ENCODE measurements at regions not wholly inside any gene's neighbourhood (a gene's known extent, or its start where the extent isn't known, plus 50 kb on each side); places are given as distances from the start of the nearest gene placed in this dataset.

DNA sequence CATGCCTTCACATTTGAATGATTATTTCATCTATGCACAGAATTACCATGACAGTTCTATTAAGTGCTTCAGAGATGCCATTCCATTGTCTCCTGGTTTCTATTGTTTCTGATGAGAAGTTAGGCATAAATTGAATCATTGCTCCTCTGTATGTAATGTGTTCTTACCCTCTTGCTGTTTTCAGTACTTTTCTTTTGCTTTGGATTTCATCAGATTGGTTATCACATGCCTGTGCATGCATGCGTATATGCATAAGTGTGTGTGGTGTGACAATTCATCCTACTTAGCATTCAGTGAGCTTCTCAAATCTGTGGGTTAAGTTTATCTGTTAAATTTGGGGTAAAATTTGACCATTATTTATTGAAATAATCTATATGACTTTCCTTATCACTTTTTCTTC is 263.3 kb upstream of the RND3 start:
- 66 to 83% methylated on average over 1 of the region's 1 CpG for WGBS, 2 donors
- TF ChIP-seq CTCF (IDR thresholded peaks at IDR 0.05) (no peak), POLR2A (IDR thresholded peaks at IDR 0.05) (no peak)
- no peak for DNase-seq (ENCODE audit: low spot score in 2 of 2)
- intact Hi-C loops (cut with DNase I; ENCODE audit: low total_unique reads), result no loop called here
- no peak overlapping the region for H3K4me3 ChIP-seq (ENCODE audit: low read depth, poor library complexity, severe bottlenecking)

DNA sequence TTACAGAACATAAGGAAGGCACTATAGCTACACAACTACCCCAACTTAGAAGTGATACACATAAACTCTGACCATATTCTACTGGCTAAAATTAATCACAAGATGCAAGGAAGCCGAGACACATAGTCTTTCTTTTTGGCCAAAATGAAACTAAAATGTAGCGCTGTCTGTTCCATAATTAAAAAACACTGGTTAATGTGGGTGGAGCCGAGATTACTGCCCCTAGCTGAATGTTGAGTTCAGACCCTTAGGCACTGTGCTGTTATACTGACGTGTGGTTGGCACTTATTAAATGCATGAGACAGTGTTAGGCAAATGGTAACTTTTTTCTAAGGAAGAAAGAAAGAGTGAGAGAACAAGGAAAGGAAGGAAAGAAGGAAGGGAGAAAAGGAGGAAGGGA is 254.6 kb upstream of the RND3 start:
- intact Hi-C loops (cut with DNase I; ENCODE audit: low total_unique reads), result no loop called here
- 73 to 78% methylated on average over 4 of the region's 4 CpGs for WGBS, 2 donors
- H3K4me3 ChIP-seq (ENCODE audit: low read depth, poor library complexity, severe bottlenecking), result no peak overlapping the region
- DNase-seq (ENCODE audit: low spot score in 2 of 2), result no peak
- TF ChIP-seq POLR2A (IDR thresholded peaks at IDR 0.05), result no peak

- TF ChIP-seq CTCF (IDR thresholded peaks at IDR 0.05), result no peak
- no peak for TF ChIP-seq POLR2A (IDR thresholded peaks at IDR 0.05)
- DNase-seq (ENCODE audit: low spot score in 2 of 2), result no peak
- intact Hi-C loops (cut with DNase I; ENCODE audit: low total_unique reads), result no loop called here
- WGBS, 2 donors, result 88 to 90% methylated on average over 5 of the region's 5 CpGs
- H3K4me3 ChIP-seq (ENCODE audit: low read depth, poor library complexity, severe bottlenecking), result no peak overlapping the region
Measured at GRCh38 chr2:150735894-150736498, 248.5 kb upstream of the RND3 start.

DNA sequence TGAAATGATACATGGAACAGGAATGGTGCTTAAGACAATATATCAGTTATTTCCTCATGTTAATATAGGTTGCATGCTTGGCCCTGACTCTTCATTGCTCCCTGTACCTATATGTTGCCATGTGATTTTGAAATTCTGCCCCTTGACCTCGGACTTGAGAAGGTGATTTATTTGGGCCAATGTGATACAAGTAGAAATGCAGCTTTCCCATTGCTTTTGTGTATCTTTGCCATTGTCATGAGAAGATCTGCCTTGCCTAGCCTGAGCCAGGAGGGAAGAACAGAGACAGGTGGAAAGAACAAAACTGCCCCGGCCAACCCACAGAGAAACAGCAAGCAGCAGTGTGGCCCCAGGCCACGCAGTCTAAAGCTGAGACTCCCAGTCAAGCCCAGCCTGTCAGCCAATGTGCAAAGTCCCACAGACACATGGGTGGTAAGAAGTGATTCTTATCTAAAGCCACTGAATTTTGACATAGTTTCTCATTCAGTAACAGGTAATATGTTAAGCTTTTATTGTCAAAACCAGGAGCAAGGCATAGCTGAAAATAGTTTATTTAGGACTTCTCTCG is 245.7 kb upstream of the RND3 start:
- TF ChIP-seq CTCF (IDR thresholded peaks at IDR 0.05) (no peak), POLR2A (IDR thresholded peaks at IDR 0.05) (no peak)
- DNase-seq (ENCODE audit: low spot score in 2 of 2), result no peak
- H3K4me3 ChIP-seq (ENCODE audit: low read depth, poor library complexity, severe bottlenecking), result no peak overlapping the region
- intact Hi-C loops (cut with DNase I; ENCODE audit: low total_unique reads), result no loop called here
- whole genome bisulfite sequencing, 2 donors, result 76 to 82% methylated on average over 4 of the region's 4 CpGs

- DNase-seq (ENCODE audit: low spot score in 2 of 2), result no peak
- intact Hi-C loops (cut with DNase I; ENCODE audit: low total_unique reads), result no loop called here
- no peak overlapping the region for H3K4me3 ChIP-seq (ENCODE audit: low read depth, poor library complexity, severe bottlenecking)
- TF ChIP-seq CTCF (IDR thresholded peaks at IDR 0.05) (no peak), POLR2A (IDR thresholded peaks at IDR 0.05) (no peak)
- WGBS, 2 donors, result 70 to 79% methylated on average over 1 of the region's 1 CpG
Measured at GRCh38 chr2:150732491-150732890, 245.0 kb upstream of the RND3 start.

DNA sequence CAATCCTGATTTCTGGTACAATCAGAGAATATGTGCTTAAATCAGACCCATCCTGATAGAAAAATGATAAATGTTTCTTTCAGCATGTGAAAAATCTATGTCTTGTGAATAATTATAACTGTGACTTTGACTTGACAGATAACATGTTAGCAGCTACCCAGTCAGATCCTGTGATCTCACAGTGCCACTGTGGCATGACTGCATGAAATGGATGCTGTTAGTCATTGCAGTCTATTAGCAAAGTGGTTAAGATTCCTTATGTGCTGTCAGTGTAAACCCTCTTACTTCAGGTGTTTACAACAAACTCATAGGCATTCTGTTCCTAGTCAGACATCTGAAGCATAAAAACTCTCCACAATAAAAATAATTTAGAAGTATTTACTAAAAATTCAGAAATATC is 244.6 kb upstream of the RND3 start:
- intact Hi-C loops (cut with DNase I; ENCODE audit: low total_unique reads), result no loop called here
- H3K4me3 ChIP-seq (ENCODE audit: low read depth, poor library complexity, severe bottlenecking), result no peak overlapping the region
- DNase-seq (ENCODE audit: low spot score in 2 of 2), result no peak
- TF ChIP-seq CTCF (IDR thresholded peaks at IDR 0.05), result no peak
- no peak for TF ChIP-seq POLR2A (IDR thresholded peaks at IDR 0.05)
